ENCODE measurements at regions not wholly inside any gene's neighbourhood (a gene's known extent, or its start where the extent isn't known, plus 50 kb on each side); places are given as distances from the start of the nearest gene placed in this dataset.
A peak's percentile ranks its signal among the peaks of the same experiment; 100 is the strongest.

DNA sequence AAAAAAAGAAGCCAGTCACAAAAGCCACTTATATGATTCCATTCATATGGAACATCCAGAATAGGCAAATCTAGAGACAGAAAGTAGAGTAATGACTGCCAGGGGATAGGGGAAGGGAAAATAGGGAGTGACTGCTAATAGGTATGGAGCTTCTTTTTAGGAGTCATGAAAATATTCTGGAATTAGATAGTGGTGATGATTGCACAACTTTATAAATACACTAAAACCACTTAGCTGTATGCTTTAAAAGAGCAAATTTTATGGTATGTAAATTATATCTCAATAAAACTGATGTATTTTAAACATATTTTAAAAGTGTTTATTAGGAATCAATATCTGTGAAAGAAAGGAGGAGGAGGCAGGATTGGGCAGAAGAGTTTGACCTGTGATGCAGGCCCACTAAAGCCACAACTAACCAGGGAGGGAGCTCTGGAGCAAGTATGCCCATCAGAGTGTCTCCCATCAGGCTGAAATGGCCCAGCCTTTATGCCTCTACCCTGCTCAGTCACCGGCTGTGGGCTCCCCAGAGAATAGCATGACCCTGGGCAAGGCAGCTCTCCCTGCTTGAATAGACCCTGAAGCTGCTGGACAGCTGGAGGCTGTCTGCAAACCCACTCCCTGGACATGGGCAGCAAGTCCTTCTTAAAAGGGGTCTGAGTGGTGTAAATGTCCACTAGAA, 96.0 kb upstream of the SLC44A1 start:
- TF ChIP-seq, protein P1, sequence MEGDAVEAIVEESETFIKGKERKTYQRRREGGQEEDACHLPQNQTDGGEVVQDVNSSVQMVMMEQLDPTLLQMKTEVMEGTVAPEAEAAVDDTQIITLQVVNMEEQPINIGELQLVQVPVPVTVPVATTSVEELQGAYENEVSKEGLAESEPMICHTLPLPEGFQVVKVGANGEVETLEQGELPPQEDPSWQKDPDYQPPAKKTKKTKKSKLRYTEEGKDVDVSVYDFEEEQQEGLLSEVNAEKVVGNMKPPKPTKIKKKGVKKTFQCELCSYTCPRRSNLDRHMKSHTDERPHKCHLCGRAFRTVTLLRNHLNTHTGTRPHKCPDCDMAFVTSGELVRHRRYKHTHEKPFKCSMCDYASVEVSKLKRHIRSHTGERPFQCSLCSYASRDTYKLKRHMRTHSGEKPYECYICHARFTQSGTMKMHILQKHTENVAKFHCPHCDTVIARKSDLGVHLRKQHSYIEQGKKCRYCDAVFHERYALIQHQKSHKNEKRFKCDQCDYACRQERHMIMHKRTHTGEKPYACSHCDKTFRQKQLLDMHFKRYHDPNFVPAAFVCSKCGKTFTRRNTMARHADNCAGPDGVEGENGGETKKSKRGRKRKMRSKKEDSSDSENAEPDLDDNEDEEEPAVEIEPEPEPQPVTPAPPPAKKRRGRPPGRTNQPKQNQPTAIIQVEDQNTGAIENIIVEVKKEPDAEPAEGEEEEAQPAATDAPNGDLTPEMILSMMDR (IDR thresholded peaks at IDR 0.05; ENCODE audit: unreplicated experiment): no peak
- DNase-seq (ENCODE audit: low spot score, unreplicated experiment): no peak
- H3K36me3 Mint-ChIP-seq (ENCODE audit: insufficient read depth): no peaks in the 10 kb centered on the region
- H3K9me3 Mint-ChIP-seq (ENCODE audit: low read depth): no peaks in the 10 kb centered on the region
- peaks cover 6% of the 10 kb centered on the region for H3K27me3 Mint-ChIP-seq
- peak overlapping the region; percentile 48 for H3K27ac Mint-ChIP-seq
- H3K4me1 Mint-ChIP-seq (ENCODE audit: low read depth): peaks cover 4% of the 10 kb centered on the region
- H3K4me3 Mint-ChIP-seq (ENCODE audit: low read depth): no peak overlapping the region

DNA sequence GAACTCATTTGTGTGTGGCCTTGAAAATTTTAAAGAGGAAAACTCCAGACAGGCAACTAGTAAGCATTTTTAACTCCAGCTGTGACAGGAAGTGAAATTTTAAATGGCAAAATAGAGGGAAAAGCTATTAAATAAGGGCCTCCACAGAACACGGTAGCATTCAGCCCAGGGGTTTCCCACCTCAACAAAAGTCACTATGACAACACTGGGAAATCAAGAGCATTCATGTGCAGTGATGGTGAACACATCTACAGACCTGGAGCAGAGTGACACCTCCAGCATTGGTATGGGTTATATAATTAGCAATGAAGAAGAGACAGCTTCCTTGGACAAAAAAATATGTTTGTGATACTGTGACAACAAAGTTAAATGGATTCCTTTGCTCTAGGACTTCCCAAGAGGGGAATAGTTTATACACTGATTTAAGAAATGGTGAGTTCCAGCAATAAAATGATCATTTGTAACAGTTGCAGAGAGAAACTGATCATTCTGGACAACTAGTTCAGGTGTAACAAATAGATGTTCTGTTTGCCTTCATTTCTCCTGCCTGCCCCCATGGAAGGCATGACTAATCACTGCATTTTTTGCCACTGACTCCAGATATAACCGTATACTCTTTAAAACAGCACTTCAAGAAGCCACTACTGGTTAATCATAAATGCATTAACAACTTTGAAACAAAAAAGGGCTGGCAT, 93.3 kb upstream of the SLC44A1 start:
- Mint-ChIP-seq H3K4me3 (ENCODE audit: low read depth) (no peak overlapping the region), H3K27ac (no peak overlapping the region)
- TF ChIP-seq, protein P1 (IDR thresholded peaks at IDR 0.05; ENCODE audit: unreplicated experiment): no peak

DNA sequence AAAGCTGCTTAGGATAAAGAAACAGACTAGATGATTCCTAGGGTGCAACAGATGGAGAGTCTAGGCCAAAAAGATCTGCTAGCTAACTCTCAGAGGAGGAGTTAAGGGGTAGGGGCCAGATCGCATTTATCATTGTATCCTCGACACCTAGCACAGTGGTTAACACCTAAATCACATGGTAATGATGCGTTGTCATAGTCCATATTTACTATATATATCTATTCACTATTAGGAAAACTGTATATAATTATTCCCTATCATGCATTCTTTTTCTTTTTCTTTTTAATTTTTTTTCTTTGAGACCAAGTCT, 92.8 kb upstream of the SLC44A1 start:
- TF ChIP-seq, protein P1 (IDR thresholded peaks at IDR 0.05; ENCODE audit: unreplicated experiment): no peak
- no peak for DNase-seq (ENCODE audit: low spot score, unreplicated experiment)
- Mint-ChIP-seq H3K27me3 (no peaks in the 10 kb centered on the region), H3K9me3 (ENCODE audit: low read depth) (no peaks in the 10 kb centered on the region), H3K27ac (no peak overlapping the region), H3K4me3 (ENCODE audit: low read depth) (no peak overlapping the region), H3K4me1 (ENCODE audit: low read depth) (peaks cover 4% of the 10 kb centered on the region), H3K36me3 (ENCODE audit: insufficient read depth) (no peaks in the 10 kb centered on the region)

More for the DNA sequence above, 93.3 kb upstream of the SLC44A1 start:
- no peaks in the 10 kb centered on the region for H3K9me3 Mint-ChIP-seq (ENCODE audit: low read depth)
- no peaks in the 10 kb centered on the region for H3K27me3 Mint-ChIP-seq
- no peak for DNase-seq (ENCODE audit: low spot score, unreplicated experiment)
- no peaks in the 10 kb centered on the region for H3K36me3 Mint-ChIP-seq (ENCODE audit: insufficient read depth)
- H3K4me1 Mint-ChIP-seq (ENCODE audit: low read depth): peaks cover 4% of the 10 kb centered on the region

DNA sequence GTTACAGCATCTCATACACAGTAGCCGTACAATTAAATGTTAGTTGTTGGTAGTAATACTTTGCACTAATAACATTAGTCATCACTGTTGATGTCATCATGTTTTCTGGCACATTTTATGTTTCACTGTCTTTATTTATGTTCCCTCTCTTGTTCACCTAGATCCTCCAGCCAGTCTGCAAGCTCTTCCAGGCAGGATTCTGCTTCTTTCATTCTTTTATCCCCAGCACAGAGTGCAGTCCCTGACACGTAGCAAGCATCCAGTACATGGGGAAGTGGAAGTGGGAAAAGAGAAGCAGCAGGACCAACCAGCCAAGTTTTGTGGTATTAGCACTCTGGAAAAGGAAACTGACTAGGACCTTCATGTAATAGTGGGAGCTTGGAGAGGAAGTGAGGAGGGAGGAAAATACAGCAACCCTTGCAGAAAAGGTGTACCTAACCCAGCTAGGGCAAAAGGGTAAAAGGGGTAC, 89.7 kb upstream of the SLC44A1 start:
- TF ChIP-seq, protein P1 (IDR thresholded peaks at IDR 0.05; ENCODE audit: unreplicated experiment): no peak
- no peak for DNase-seq (ENCODE audit: low spot score, unreplicated experiment)
- Mint-ChIP-seq H3K4me1 (ENCODE audit: low read depth) (peaks cover 5% of the 10 kb centered on the region), H3K27me3 (no peaks in the 10 kb centered on the region), H3K27ac (no peak overlapping the region), H3K36me3 (ENCODE audit: insufficient read depth) (no peaks in the 10 kb centered on the region), H3K9me3 (ENCODE audit: low read depth) (no peaks in the 10 kb centered on the region), H3K4me3 (ENCODE audit: low read depth) (no peak overlapping the region)

DNA sequence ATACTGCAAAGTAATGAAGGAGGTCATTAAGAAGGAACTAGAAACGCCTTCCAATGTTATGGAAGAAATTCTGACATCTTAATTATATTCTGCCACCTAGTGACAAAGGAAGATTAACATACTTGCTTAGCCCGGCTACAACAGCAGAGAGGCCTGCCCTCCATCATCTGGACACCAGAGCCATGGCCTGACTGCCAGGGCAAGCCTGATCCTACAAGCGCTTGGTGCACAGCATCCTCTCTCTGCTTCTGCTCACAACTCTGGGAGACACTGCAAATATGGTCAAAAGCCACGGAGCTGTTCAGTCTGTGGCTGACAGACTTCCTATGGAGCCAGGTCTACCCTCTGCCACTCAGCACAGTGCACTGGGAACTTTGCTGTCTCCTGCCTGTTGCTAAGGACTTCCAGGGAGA, 87.3 kb upstream of the SLC44A1 start:
- Mint-ChIP-seq H3K4me1 (ENCODE audit: low read depth) (peaks cover 1% of the 10 kb centered on the region), H3K9me3 (ENCODE audit: low read depth) (no peaks in the 10 kb centered on the region), H3K27ac (no peak overlapping the region), H3K27me3 (no peaks in the 10 kb centered on the region), H3K4me3 (ENCODE audit: low read depth) (no peak overlapping the region), H3K36me3 (ENCODE audit: insufficient read depth) (no peaks in the 10 kb centered on the region)
- TF ChIP-seq, protein P1 (IDR thresholded peaks at IDR 0.05; ENCODE audit: unreplicated experiment): peak; percentile 44
- DNase-seq (ENCODE audit: low spot score, unreplicated experiment): no peak
